HL-60/S4 treated with phorbol 12-myristate 13-acetate at 8.2 ng/mL for 4 days and 3 days (cell line): ENCODE measurements at regions not wholly inside any gene's neighbourhood (a gene's known extent, or its start where the extent isn't known, plus 50 kb on each side); places are given as distances from the start of the nearest gene placed in this dataset.

ENCODE experiments used
- in situ Hi-C: fragments of 300-500 bp; cut with MboI; formaldehyde crosslinking; loops from 2 replicates; pipeline ENCODE4 v1.15.0; 2022; ENCODE audit warnings: low sequenced_read_pairs

DNA sequence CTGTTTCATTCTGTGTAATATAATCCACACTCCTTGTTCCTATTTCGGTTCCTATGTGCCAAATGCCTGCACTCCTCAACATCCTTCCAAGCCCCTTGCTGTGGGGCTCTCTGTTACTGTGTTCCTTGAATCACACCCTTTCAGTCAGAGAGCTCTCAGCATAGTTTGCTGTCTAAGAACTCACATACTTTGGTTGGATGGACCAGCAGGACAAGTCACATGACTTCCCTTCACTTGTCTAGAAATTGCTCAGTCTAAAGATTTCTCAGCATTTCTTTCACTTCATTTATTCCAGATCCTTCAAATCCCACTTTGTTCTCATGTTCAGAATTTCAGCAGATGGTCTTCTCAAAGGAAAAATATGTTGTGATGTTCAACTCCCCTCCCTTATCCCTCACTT is 203.5 kb upstream of the PFN2 start:
- in situ Hi-C loops: no loop called here

DNA sequence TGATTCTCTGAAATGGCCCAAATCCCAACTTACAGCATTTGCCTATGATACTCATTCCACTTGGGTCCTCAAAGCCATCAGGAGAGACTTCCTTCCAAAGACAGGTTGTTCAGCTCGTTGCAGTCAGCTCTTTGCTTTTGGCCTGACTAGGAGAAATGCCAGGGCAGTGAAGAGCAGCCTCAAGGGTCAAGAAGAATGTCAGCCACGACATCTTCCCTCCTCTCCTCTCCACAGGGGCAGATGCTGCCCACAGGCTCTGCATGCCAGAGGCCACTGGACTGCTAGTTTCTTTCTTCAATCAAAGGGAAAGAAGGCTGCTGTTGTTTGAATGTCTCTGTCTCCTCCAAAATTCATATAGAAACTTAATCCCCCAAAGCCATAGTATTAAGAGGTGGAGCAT is 201.7 kb upstream of the PFN2 start:
- in situ Hi-C loops: no loop called here

DNA sequence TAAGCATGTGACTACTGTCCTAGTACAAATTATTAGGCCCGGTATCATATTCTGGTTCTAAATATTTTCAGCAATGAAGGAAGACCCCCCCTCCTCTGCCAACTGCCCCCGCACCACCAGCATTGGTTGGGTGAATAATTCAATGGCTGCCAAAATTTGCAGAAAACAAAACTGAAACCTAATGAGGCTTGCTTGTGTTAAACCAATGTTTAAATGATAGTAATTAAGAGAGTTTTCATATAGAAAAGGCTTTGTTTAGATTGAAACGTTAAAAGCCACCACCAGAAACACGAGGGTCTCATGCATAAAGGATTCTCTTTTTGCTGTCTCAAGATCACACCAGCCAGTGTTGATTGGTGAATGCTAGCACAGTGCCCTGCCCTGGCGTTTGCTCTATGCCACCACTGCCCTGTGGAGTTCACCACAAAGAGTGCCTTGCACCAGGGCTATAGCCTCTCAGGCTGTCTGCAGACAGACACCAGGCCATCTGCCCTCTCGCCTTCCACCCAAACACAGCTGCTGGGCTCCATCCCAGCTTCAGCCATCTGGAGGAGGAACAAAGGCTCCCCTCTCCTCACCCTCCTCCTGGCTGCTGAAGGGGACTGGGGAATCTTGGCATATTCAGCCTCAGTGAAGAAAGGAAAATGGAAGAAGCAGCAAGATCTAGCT is 200.3 kb upstream of the PFN2 start:
- in situ Hi-C loops: no loop called here

DNA sequence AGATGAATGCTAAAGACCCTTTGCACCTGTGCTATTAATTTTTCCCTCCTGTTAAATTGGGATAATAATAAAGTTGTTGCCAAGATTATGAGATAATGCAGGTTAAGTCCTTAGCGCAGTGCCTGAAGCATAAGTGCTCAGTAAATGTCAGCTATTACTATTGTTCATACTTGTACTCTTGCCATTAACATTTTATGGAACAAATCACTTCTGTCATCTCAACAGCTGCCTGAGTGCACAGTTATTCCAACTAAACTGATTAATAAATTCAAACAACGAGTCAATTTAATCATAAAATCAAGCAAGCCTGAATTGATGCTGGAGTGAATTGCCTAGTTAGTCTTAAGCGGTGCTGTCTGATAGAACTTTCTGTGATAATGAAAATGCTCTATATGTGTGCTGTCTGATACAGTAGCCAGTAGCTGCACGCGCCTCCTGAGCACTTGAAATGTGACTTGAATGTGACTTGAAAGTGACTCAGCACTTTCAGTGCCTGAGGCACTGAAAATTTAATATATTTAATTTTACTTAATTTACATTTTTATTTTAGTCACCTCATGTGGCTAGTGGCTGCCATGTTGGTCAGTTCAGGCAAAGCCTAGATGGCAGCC is 198.7 kb upstream of the PFN2 start:
- in situ Hi-C loops: no loop called here

DNA sequence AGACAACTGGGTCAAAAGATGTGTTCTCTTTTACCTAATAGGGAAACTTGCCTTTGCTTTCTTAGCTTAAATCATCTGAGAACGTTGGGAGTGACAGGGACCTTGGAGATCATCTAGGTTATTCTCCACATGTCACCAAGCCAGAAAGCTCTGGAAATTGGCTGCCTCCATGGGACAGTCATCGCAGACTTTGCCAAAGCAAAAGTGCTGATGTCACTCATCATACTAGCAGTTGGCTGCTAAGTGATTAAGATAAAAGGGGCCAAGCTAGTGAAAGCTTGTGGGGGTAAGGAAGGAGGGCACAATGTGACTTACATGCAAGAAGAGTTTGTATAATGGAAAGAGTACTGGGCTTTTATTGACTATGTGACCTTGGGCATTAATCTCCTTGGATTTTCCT is 198.0 kb upstream of the PFN2 start:
- in situ Hi-C loops: no loop called here

DNA sequence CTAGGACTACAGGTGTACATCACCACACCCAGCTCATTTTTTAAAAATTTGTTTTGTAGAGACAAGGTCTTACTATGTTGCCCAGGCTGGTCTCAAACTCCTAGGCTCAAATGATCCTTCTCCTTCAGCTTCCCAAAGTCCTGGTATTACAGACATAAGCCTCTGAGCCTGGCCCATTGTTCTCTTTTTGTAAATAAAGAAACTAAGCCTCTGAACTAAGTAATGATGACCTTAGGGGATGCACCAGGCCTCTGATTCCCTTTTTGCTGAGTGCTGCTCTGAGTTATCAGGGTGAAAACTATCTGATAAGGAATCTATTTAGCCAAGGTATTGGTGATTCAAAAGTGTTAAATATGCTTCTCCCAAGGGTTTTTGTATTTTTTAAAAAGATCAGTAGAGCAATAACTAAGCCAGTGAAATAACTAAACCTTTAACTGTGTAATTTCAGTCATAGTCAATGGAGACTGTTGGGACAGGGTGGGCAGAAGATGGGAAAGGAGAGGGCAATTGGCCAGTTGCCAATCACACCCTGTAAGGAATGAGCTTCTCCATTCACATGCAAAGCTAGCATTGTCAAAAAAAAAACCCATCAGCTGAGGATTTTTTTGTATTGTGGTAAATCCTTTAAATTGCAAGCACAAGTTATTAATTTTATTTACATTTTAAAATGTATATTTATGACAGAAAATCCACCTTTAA is 194.8 kb upstream of the PFN2 start:
- in situ Hi-C loops: no loop called here

DNA sequence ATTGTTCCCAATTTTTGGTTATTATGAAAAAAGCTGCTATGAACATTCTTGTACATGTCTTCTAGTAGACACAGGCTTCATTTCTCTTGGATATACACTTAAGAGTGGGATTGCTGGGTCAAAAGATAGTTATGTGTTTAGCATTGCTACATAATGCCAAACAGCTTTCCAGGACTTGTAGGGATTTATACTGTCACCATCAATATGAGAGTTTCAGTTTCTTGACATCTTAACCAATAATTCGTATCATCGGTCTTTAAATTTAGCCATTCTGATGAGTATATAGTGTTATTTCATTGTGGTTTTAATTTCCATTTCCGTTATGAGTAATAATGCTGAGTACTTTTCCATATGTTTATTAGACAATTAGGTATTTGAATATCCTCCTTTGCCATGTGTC is 190.3 kb upstream of the PFN2 start:
- in situ Hi-C loops: no loop called here

DNA sequence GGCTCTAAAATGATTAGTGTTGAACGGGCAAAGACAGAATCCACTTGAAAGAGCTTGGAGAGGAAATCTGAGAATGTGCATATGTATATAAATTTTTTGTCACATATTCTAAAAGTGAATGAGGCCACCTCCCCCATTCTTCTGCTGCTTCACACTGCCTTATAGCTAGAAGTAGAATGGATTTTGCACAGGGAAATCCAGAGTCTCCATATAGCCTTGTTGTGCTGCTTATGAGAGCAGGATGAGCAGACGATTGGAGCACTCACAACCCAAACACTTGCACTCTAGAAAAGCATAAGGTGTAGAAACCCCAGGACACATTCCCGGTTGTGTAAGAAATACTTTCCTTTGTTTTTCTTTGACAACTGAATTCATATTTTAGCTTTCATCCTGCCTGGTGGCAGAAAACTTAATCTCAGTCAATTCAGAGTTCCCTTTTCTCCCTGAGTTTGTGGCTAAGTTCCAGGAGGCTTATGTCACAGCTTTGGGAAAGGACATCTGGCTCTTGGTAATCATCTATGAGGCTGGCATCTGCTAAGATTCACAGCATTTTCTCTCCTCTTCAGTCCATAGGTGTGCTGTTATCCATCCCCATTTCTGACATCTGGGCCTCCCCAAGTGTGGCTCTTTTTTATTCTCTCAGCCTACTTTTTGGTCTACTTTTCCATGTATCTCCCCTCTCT is 188.4 kb upstream of the PFN2 start:
- in situ Hi-C loops: no loop called here

DNA sequence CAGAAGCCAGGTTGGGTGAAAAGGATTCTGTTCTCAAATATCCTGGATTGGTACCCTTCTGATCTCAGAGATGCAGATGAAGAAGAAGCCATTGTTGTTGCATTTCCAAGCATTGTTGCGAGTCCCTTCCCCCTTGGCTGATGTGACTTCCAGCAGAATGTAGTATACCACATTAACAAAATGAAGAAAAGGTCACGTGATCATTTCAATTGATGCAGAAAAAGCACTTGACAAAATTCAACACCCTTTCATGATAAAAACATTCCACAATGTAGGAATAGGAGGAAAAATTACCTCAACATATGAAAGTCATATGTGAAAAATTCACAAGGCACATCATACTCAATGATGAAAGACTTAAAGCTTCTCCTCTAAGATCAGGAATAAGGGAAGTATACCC is 181.9 kb upstream of the PFN2 start:
- in situ Hi-C loops: no loop called here

DNA sequence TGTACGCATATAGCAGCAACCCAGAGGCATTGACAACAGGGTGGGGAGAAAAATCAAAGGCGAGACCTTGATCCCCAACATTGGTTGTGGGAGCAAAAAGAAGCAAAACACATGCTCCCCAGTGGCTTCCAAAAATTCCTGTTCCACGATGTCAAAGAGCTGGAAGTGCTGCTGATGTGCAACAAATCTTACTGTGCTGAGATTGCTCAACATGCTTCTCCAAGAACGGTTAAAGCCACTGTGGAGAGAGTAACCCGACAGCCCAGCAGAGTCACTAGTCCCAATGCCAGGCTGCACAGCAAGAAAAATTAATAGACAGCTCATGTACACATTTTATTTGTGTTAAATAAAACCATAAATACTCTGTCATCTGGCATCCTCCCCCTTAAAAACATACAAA is 179.9 kb upstream of the PFN2 start:
- in situ Hi-C loops: no loop called here

DNA sequence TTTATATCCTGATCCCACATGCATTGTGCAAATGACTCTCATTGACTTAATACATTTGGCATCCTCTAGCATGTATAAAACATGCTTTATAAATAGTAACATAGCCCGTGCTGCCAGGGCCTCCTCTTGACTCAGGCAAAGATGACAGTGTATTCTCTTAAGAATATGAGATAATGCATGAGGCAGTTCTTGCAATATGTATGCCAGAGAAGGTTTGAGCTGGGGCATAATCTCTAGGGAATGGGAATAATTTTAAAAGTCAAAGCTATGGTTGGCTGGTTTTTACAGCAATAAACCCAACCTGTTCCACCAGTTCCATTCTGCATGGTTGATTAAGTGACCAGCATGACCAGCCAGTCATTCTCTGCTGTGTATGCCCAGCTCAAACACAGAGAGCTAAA is 179.0 kb upstream of the PFN2 start:
- in situ Hi-C loops: no loop called here

DNA sequence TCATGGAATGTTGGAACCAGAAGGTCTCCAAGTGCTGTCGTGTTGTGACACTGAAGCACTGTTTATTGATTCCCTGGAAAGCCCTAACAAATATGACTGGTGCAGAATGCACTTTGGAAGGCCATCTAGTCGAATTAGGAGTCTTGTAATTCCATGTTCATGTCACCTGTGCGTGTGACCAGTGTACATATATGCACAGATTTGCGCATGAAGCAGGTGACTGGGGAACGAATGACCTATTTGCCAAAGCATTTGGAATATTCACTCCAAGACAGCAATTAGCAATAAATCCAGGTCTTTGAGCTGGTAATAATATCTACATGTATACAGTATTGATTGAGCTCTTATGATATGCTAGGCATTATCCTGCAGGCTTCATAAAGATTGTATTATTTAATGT is 177.5 kb upstream of the PFN2 start:
- in situ Hi-C loops: no loop called here

DNA sequence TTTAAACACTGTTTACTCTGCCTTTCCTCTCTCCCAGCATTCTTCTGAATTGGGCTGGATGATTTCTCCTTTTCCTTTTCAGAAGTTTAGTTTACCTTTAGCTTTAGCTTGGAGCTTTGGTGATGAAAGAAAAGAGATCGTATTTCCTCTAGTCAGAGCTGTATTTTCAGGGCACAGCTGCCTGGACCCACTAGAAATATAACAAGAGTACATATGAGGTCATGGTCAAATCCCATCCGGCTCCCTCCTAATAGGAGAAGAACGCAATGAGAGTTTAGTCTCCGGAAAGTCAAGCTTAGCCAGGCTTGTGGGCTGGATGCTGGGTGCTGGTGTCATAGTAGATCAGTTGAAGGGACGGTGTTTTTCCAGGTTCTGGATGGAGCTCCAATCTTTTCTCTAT is 177.1 kb upstream of the PFN2 start:
- in situ Hi-C loops: no loop called here

DNA sequence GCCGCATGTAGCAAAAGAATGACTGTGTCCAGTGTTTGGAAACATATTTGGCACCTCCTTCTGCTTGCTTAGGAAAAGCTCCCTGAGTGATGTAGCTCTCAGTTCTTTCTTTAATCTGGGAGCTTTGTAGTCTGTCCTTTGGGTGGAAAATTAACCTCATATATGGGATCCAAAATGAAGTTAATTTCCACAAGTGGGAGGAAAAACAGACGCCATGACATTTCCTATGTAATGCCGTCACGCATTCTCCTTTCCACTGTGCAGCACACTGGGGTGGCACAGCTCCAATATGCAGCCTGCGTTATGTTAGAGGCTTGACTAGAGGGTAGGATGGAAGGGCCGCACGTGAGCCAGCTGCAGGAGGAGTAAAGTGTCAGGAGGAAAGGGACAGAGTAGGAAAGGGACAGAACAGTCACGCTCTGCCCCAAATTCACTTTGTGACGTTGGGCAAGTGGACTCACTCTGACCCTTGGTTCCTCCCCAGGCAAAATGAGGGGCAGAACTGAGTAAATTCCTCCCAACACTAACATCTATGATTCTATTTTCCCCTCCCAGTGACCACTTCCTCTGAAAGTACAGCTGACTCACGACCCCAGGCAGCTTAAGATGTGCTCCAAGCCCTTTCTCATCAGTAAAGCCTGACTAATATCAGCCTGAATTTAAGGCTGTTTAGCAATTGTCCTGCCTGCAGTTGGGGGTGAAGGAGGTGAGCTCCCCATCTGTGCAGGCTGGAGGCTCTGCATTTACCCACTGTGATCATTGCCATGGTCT is 176.5 kb upstream of the PFN2 start:
- in situ Hi-C loops: no loop called here

DNA sequence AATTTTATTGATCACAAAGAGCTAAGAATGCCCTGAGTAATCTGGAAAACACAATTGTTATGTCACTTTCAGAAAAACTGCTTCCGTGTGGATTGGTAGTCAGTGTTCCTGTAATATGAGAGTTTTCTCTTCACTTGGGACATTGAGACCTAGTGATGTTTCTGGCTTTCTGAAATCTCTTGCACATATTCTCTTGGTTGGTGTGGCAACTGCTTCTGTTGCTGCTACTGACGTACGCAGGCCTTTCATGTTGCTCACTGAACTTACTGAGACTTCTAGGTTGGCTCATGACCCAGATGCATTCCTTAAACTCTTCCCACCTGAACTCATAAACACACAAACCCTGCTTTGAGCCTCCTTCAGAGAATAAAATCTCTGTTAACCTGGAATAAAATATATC is 175.0 kb upstream of the PFN2 start:
- in situ Hi-C loops: no loop called here

DNA sequence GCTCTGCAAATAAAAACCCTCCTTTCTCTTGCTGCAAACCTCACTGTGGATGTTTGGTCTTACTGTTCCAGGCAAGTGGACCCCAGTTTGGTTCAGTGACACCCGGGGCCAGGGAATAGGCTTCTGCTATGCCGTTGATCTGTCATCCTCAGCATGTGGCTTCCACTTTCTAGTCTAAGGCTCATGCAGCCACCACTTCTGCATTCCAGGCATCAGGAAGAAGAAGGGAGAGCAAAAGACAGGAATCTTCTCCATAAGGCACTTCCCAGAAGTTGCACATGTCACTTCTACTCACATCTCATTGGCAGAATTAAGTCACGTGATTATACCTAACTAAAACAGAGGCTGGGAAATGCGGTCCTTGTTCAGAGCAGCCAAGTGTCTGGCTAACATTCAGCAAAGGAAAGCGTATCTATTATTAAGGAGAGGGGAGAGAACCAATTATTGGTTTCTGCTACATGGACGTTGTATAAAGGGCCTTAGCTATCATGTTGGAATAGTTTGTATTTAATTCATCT is 173.6 kb upstream of the PFN2 start:
- in situ Hi-C loops: no loop called here

DNA sequence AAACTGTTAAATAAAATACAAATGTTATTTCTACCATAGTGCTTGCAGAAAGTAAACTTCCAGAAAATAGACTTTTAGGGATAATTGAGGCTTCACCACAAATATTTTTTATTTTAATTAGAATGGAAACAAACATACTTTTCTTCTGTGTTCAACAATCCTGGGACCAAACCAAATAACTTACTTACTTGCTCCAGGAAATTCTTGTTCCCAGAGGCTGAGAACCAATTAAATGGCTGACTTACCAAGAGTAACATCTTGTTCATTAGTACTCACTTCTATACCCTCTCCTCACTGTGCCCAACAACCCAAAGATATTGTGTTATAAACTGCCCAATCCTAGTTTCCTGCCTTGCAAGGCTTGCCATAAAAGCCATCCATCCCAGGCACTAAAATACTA is 172.2 kb upstream of the PFN2 start:
- in situ Hi-C loops: no loop called here

DNA sequence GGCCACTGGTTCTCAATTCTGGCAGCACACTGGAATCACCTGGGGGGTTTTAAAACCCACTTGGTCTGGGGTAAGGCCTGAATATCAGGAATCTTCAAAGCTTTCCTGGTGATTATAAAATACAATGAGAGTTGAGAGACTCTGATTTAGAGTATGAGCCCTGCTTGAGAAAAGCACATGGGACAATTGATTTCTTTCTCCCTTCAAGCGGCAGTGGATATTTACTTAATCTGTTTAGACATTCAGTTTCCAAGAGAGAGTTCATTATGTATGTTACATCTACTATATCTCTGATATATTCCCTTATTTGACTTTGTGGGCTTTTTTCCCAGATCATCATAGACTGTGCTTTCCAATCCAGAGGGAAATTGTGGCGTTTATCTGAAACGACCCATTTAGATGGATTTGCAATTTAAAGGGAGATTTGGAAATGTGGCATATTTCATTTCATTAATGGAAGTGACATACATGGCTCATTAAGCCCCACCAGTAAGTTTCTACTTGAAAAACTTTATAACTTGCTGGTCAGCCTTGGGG is 171.2 kb upstream of the PFN2 start:
- in situ Hi-C loops: no loop called here

DNA sequence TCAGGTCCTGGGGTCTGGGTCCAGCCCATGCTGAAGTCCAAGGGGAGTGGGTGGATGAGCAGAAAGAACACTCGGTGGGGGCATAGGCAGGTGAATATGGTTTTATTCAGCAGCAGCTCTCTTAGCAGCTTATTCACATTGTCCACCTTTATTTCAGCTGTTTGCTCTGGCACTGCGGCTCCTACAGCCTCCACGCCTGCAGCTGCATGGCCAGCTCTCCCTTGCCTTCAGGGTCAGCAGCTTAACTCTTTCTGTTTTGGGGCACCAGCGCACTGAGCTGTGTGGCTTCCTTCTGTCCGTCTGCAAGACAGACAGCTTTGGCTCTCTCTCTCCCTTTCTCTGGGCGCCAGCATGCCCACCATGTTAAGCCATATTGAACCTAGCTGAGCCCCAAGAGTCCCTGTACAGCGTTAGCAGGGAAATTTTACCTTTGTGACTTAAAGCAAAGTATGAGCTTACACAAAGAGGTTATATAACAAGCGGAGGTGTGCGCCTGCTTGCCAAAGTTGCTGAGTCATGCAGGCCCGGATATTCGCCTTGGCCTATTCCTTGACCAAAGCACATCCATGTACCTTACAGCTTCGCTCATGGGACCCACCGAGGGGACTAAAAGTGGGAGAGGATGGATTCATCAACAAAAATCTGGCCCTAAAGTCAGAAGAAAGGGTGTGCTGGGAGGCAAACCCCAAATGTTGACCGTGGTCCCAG is 170.1 kb upstream of the PFN2 start:
- in situ Hi-C loops: no loop called here

DNA sequence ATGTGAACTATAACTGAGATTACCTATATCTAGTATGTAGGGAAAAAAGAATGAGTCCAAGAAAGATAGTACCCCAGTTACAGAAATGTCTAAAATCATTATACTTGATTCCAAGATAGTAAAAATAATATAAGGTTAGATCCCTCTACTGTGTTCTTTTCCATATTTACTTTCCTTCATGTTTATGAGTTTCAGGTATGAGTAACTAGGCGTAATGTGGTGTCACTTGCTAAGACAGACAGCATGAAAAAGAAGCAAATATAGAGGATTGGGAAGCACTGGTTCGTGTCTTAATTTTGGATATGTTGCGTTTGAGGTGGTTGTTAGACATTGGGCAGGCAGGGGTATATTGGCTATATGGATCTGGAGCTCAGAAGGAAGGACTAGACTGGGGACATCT is 168.1 kb upstream of the PFN2 start:
- in situ Hi-C loops: no loop called here
